ENCODE measurements at regions not wholly inside any gene's neighbourhood (a gene's known extent, or its start where the extent isn't known, plus 50 kb on each side); places are given as distances from the start of the nearest gene placed in this dataset.

DNA sequence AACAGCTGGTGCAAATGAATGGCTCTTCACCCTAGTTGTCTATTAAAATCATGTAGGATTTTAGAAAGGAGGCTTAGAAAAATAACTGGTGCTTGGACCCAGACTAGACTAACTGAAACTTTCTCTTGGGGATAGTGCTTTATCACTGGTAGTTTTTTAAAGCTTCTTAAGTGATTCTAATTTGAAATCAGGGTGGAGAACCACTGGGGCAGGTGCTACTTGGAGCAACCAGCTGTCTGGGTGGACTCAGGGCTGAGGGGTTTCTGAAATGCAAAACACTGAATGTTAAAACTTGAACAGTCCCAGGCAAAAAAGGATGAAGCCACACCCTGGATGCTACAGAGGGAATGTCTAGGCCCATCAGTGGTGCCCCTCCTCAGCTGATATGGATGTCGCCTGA, 81.2 kb downstream of the PXDC1 start:
- TF ChIP-seq, protein P1, sequence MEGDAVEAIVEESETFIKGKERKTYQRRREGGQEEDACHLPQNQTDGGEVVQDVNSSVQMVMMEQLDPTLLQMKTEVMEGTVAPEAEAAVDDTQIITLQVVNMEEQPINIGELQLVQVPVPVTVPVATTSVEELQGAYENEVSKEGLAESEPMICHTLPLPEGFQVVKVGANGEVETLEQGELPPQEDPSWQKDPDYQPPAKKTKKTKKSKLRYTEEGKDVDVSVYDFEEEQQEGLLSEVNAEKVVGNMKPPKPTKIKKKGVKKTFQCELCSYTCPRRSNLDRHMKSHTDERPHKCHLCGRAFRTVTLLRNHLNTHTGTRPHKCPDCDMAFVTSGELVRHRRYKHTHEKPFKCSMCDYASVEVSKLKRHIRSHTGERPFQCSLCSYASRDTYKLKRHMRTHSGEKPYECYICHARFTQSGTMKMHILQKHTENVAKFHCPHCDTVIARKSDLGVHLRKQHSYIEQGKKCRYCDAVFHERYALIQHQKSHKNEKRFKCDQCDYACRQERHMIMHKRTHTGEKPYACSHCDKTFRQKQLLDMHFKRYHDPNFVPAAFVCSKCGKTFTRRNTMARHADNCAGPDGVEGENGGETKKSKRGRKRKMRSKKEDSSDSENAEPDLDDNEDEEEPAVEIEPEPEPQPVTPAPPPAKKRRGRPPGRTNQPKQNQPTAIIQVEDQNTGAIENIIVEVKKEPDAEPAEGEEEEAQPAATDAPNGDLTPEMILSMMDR (IDR thresholded peaks at IDR 0.05) = no peak
- TF ChIP-seq EP300 (IDR thresholded peaks at IDR 0.05) = no peak
- no peak for TF ChIP-seq POLR2A (IDR thresholded peaks at IDR 0.05)
- TF ChIP-seq POLR2AphosphoS5 (IDR thresholded peaks at IDR 0.05) = no peak

Data from upper lobe of left lung (tissue), 4 donors.